H54 (cell line): ENCODE measurements at regions not wholly inside any gene's neighbourhood (a gene's known extent, or its start where the extent isn't known, plus 50 kb on each side); places are given as distances from the start of the nearest gene placed in this dataset.
"Not testable (repeated sequence)": the region's sequence is repeated elsewhere in the genome, so short reads cannot be mapped to it uniquely, and the experiment has no call there.

Experiments used
- DNase-seq: peaks from one replicate; pipeline ENCODE4 v3.0.0; 2011; ENCODE audit warnings: low spot score, mixed read lengths; ENCODE audit not compliant: insufficient read length
- FAIRE-seq: peaks from 3 replicates; lab custom pipeline; 2011; peaks lifted over from hg19 to GRCh38; lab: Jason Lieb, UNC
- POLR2A ChIP-seq: IDR thresholded peaks from 2 replicates; pipeline ENCODE4 v1.6.1; 2011; ENCODE audit warnings: low read depth, mild to moderate bottlenecking, low read length

GRCh38 chr15:60135961-60136360, 131.8 kb downstream of the FOXB1 start:
- no peak for DNase-seq
- no peak for FAIRE-seq
- TF ChIP-seq POLR2A = no peak

- TF ChIP-seq POLR2A = no peak
- FAIRE-seq (peak; percentile 45), DNase-seq (peak; percentile 11)
Observed at GRCh38 chr15:60137711-60138396, 133.7 kb downstream of the FOXB1 start.

DNA sequence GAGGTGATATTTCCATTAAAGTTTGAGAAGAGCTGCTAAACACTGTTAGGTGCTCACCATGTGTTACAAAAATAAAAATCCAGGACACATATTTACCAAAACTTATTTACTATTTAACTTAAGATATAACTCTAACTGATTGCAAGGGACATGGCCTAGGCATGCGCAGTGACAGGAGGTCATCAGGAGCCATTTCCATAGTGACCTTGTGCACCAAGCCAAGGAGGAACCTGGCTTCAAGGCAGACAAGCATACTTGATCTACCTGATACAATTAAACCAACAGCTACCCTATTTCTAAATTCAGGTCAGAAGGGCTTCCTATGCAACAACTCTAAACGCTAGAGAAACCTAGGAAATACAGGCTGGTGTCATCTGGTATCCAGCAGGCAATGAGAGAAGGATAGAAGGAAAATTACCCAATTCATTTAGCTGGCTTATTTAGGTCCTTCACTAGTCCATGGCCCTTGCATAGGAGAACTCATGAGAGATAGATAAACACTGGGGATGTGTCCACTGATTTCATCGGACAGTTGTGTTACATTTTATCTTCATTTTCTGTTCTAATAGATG, 134.4 kb downstream of the FOXB1 start:
- DNase-seq = no peak
- no peak for TF ChIP-seq POLR2A
- FAIRE-seq = no peak

DNA sequence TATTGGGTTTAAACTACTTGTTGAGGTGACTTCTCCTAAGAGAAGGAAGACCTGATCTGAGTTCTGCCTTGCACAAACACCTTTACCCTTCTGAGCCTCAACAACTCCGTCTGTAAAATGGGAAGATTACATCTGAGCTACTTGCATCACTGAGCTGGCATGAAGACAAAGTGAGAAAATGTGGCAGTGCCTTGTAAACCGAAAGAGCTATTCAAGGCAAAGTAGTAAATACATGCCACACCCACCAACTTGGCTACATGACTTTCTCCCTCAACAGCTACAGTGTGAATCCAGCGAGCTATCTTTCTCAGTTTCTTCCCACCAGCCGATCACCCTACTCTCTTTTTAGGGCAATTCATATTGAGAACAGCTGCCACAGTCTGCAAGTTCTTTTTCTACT, 148.3 kb downstream of the FOXB1 start:
- TF ChIP-seq POLR2A = no peak
- FAIRE-seq (no peak), DNase-seq (no peak)

DNA sequence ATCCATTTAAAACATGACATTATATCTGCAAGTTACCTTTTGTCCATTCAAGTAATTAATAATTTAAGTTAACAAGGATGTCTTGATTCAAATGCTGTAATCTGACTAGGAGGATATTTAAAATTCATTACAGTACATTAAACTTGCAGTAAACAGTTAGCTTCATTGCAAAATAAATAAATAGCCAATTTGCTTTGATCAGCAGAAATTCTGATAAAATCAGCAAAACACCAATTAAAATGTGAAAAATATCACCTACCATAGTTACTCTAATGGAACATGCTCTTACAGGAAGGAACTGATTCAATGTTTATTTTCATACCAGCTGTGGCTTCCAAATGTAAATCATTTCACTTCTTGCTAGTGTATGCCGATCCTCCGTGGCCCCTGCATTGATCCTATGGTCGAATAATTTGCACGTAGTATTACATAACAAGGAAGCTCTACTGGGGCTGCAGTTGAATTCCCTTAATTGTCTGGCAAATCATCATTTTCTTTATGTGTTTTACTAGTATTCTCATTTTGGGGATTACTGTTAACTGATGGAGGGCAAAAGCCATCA, 150.7 kb downstream of the FOXB1 start:
- TF ChIP-seq POLR2A = no peak
- no peak for DNase-seq
- FAIRE-seq = no peak

DNA sequence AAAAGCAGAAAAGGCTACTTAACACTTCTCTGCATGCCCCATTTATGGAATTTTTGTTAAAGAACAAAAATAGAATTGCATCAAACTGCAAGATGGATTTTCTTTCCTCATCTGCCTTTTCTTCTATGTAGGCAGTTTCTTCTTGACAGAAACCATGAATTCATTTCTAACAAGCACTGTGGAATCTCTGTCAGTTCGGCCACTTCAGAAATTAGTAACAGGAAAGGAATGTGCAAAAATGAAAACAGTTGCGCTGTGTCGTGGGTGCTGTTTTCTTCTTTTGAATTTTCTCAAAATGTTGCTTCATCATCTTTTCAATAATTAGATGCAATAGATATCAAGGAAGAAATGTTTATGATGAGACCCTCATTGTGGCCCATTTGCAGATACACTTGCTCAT, 151.6 kb downstream of the FOXB1 start:
- DNase-seq (no peak), FAIRE-seq (peak; percentile 72)
- TF ChIP-seq POLR2A = no peak

DNA sequence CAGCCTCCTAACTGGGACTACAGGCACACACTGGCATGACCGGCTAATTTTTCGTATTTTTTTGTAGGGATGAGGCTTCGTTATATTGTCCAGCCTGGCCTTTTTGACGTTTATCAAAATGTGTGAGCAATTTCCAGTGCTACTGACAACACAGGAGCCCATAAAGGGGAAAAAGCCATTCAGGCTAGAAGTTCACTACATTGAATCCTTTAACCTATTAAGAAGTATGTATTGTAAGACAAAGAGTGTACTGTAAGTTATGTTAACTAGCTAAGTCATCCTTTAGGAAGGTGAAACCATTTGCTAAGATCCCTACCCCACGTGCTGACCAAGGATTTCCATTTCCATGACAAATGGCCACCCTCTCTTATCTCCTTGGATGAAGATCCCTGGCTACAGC, 156.8 kb downstream of the FOXB1 start:
- no peak for TF ChIP-seq POLR2A
- FAIRE-seq = no peak
- no peak for DNase-seq

DNA sequence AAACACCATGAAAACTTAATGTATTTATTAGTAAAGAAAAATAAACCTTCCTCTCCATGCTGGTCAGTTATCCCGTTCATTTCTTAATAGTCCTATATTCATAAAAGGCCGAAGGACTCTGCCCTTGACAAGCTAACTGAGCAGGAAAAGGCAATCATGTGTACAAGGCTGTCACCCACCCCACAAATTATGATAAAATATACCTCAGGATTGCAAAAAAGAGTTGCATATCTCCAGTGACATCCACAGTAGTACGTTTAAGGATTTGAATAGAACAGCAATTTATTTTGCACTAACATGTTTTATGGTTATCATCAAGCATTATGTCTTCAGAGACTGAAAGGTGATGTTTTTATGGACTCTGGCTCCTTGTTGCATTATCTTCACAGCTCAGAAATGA, 157.6 kb downstream of the FOXB1 start:
- no peak for FAIRE-seq
- TF ChIP-seq POLR2A = no peak
- no peak for DNase-seq

- no peak for FAIRE-seq
- DNase-seq = no peak
- TF ChIP-seq POLR2A = no peak
Observed at GRCh38 chr15:60162251-60162967, 158.3 kb downstream of the FOXB1 start.

DNA sequence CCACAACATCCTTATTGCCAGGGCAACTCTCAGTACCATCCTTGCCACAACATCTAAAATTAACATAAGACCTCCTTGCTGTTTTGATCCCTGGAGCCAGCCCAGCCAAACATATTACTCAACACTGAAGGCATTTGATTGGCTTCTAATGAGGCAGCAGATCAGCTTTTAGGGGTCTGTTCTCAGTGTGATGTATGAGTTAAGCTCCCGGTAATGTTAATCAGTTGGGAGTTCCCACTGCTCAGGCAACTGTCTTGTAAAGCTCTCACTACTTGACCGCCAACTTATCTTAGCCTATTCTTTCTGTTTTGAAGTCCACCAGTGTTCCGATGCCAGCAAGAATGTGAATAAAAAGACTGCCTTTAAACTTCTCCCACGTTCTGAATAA, 158.9 kb downstream of the FOXB1 start:
- TF ChIP-seq POLR2A = no peak
- FAIRE-seq (no peak), DNase-seq (no peak)

DNA sequence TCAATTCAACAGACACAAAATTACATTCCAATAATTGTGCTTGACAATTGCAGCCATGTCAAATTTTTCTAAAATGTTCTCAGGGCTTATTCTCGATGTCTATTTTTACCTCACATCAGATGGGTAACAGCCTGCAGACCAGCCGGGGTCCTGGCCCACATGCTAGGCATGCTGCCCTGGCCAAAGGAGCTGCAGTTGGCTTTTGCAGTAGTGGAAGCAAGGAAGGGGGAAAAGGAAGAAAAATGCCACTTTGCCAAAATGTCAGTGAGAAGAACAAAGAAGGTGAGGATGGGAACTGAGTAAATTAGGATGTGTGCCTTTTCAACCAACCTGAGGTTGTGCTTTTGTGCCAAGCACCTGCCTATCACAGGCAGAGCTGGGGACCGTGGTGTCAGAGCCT, 161.0 kb downstream of the FOXB1 start:
- no peak for TF ChIP-seq POLR2A
- no peak for DNase-seq
- FAIRE-seq = no peak

DNA sequence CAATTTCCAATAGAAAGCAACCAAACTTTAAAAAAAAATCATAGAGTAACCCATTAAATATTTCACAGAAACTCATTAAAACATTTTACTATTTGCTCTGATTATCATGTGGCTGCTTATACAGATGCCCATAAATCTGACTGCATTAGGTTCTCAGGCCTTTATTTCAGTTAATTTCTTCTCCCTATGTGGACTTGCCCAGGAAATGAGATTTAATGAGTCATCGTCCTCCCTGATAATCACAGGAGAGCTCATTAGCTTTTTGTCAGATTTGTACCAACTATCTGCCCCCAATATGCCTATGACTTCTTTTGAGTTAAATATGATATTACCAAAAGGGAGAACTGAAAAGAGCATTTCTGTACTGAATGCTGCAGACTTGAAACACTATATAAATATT, 168.0 kb downstream of the FOXB1 start:
- FAIRE-seq (no peak), DNase-seq (no peak)
- TF ChIP-seq POLR2A = no peak

GRCh38 chr15:60179786-60180391, 175.8 kb downstream of the FOXB1 start:
- FAIRE-seq (no peak), DNase-seq (peak; percentile 7)
- TF ChIP-seq POLR2A = no peak

- FAIRE-seq, DNase-seq: not testable (repeated sequence)
Observed at GRCh38 chr15:60181957-60182356, 177.8 kb downstream of the FOXB1 start.
